H1 (cell line): ENCODE measurements at regions not wholly inside any gene's neighbourhood (a gene's known extent, or its start where the extent isn't known, plus 50 kb on each side); places are given as distances from the start of the nearest gene placed in this dataset.

Experiments
- BRCA1 ChIP-seq: IDR thresholded peaks from 2 replicates; pipeline ENCODE4 v1.6.1; 2012; ENCODE audit warnings: low read depth, low read length, improper control_type of control experiment
- CHD7 ChIP-seq: fragments of 300-600 bp; sonication (generic); IDR thresholded peaks from 2 replicates; pipeline ENCODE4 v1.7.1; 2012; ENCODE audit warnings: low read length, moderate library complexity, mild to moderate bottlenecking, inconsistent platforms; ENCODE audit not compliant: insufficient replicate concordance
- EGR1 ChIP-seq: IDR thresholded peaks from 2 replicates; pipeline ENCODE4 v1.6.1; 2011; ENCODE audit warnings: low read depth, low read length, borderline replicate concordance
- POLR2AphosphoS5 ChIP-seq: IDR thresholded peaks from 2 replicates; pipeline ENCODE4 v1.6.1; 2011; ENCODE audit warnings: low read depth, low read length
- TAF7 ChIP-seq: optimal IDR thresholded peaks from 2 replicates; pipeline ENCODE3; 2011; ENCODE audit warnings: low read depth, mild to moderate bottlenecking, inconsistent platforms, low read length, moderate library complexity, borderline replicate concordance
- TBP ChIP-seq: IDR thresholded peaks from 2 replicates; pipeline ENCODE4 v1.6.1; 2011; ENCODE audit warnings: low read depth, low read length, improper control_type of control experiment
- TF ChIP-seq, protein P1 (sequence below), 3 experiments: IDR thresholded peaks; 1 replicate in 2 of 3; 2 replicates in 1 of 3; pipeline versions ENCODE4 v1.5.1 to v1.6.1; 2011; ENCODE audit warnings: low read length in 3 of 3, mild to moderate bottlenecking in 3 of 3, inconsistent platforms in 2 of 3, low read depth in 1 of 3, moderate library complexity in 1 of 3; ENCODE audit not compliant: insufficient read depth in 1 of 3; ENCODE audit errors: control extremely low read depth in 1 of 3
- TF ChIP-seq, protein P2 (sequence below): IDR thresholded peaks from 2 replicates; pipeline ENCODE4 v1.6.1; 2012; ENCODE audit warnings: inconsistent platforms

DNA sequence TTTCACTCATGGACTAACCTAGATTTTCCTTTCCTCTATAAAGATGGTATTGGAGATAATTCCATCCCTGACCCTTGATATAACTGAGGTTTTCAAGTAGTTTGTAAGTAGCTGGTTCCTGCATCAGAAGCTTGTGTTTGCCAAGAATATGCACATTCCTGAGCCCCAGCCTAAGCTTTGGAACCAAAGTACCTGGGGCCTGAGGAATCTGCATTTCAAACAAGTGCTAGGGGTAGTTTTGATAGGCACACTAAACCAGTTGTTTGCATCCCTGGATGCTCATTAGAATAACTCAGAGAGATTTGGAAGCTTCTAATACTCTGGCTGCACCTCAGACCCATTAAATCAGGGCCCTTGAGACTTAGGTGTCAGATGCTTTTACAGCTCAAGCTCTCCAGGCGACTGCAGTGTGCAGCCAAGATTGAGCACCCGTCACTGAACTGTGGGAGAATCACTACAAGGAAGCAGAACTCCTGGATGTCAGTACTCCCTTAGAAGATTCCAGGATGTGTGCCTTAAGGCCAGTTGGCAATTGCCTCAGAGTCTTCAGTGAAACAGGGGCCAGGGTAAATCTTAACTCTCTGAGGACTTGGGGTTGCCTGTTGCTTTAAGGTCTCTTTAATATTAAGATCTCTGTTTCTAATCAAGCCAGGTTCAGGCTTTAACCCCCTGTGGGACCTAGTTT lies 565.0 kb downstream of the REEP3 start (continued):
- TF ChIP-seq TBP (0 out of 2 replicates have a peak, but pooled peaks have one; percentile 48), BRCA1 (no peak), TAF7 (peak; percentile 95), CHD7 (peak; percentile 46), POLR2AphosphoS5 (0 out of 2 replicates have a peak, but pooled peaks have one; percentile 27), EGR1 (no peak)
- TF ChIP-seq, protein P1, sequence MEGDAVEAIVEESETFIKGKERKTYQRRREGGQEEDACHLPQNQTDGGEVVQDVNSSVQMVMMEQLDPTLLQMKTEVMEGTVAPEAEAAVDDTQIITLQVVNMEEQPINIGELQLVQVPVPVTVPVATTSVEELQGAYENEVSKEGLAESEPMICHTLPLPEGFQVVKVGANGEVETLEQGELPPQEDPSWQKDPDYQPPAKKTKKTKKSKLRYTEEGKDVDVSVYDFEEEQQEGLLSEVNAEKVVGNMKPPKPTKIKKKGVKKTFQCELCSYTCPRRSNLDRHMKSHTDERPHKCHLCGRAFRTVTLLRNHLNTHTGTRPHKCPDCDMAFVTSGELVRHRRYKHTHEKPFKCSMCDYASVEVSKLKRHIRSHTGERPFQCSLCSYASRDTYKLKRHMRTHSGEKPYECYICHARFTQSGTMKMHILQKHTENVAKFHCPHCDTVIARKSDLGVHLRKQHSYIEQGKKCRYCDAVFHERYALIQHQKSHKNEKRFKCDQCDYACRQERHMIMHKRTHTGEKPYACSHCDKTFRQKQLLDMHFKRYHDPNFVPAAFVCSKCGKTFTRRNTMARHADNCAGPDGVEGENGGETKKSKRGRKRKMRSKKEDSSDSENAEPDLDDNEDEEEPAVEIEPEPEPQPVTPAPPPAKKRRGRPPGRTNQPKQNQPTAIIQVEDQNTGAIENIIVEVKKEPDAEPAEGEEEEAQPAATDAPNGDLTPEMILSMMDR (IDR thresholded peaks at IDR 0.05; ENCODE audit: control extremely low read depth in 1 of 3, insufficient read depth in 1 of 3, low read depth in 1 of 3, low read length in 3 of 3) = no peak
- TF ChIP-seq, protein P2, sequence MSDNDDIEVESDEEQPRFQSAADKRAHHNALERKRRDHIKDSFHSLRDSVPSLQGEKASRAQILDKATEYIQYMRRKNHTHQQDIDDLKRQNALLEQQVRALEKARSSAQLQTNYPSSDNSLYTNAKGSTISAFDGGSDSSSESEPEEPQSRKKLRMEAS = no peak
